ENCODE measurements at regions not wholly inside any gene's neighbourhood (a gene's known extent, or its start where the extent isn't known, plus 50 kb on each side); places are given as distances from the start of the nearest gene placed in this dataset.

DNA sequence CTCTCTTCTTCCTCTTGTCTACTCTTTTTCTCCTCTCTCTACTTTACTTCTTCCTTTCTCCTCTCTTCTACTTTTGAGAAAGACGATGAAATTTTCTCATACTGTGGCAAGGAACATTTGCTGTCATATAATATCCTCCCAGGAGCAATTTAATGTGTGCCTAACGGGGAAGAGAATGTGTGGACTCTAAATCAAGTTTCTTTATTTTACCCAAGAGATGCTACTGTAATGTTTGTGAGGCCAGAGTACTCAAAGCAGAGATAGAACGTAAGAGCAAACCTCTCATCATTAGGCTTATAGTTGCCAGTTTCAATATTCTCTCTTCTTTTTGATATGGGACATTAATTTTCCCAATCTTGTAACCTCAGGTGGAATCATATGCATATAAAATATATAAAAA lies 801.4 kb downstream of the BCKDHB start:
- H3K27me3 Mint-ChIP-seq (ENCODE audit: insufficient read depth), result no peaks in the 10 kb centered on the region
- no peak overlapping the region for H3K27ac Mint-ChIP-seq
- H3K4me3 Mint-ChIP-seq, result no peak overlapping the region

DNA sequence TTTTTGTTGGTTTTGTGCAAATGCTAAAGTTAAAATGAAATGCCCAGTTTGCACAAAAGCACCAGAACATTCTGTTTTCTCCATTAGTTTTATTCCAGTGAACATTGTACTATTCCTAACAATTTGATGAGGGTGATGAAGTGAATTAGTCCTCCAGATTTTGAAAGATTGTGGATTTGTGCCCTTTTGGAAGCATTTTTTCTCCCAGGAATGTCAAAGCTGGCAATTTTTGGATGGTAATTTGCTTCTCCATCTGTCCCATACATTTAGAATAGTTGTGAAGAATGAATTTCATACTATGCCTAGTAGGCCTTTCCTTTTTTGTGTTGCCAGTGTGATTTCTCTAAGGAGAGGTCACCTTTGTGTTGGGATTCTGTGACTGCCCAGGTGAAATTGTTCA lies 797.2 kb downstream of the BCKDHB start:
- H3K36me3 Mint-ChIP-seq (ENCODE audit: low read depth), result 0 out of 2 replicates have a peak, but pooled peaks cover 4% of the 10 kb centered on the region
- no peak overlapping the region for H3K27ac Mint-ChIP-seq
- DNase-seq, result no peak
- H3K27me3 Mint-ChIP-seq (ENCODE audit: insufficient read depth), result no peaks in the 10 kb centered on the region
- TF ChIP-seq, protein P1, sequence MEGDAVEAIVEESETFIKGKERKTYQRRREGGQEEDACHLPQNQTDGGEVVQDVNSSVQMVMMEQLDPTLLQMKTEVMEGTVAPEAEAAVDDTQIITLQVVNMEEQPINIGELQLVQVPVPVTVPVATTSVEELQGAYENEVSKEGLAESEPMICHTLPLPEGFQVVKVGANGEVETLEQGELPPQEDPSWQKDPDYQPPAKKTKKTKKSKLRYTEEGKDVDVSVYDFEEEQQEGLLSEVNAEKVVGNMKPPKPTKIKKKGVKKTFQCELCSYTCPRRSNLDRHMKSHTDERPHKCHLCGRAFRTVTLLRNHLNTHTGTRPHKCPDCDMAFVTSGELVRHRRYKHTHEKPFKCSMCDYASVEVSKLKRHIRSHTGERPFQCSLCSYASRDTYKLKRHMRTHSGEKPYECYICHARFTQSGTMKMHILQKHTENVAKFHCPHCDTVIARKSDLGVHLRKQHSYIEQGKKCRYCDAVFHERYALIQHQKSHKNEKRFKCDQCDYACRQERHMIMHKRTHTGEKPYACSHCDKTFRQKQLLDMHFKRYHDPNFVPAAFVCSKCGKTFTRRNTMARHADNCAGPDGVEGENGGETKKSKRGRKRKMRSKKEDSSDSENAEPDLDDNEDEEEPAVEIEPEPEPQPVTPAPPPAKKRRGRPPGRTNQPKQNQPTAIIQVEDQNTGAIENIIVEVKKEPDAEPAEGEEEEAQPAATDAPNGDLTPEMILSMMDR (IDR thresholded peaks at IDR 0.05), result no peak
- H3K4me1 Mint-ChIP-seq (ENCODE audit: low read depth), result no peaks in the 10 kb centered on the region
- H3K4me3 Mint-ChIP-seq, result no peak overlapping the region
- peaks cover 6% of the 10 kb centered on the region for H3K9me3 Mint-ChIP-seq

More for the DNA sequence above, 801.4 kb downstream of the BCKDHB start:
- TF ChIP-seq, protein P1 (IDR thresholded peaks at IDR 0.05), result no peak
- DNase-seq, result no peak
- no peaks in the 10 kb centered on the region for H3K36me3 Mint-ChIP-seq (ENCODE audit: low read depth)
- H3K9me3 Mint-ChIP-seq, result no peaks in the 10 kb centered on the region
- H3K4me1 Mint-ChIP-seq (ENCODE audit: low read depth), result no peaks in the 10 kb centered on the region

DNA sequence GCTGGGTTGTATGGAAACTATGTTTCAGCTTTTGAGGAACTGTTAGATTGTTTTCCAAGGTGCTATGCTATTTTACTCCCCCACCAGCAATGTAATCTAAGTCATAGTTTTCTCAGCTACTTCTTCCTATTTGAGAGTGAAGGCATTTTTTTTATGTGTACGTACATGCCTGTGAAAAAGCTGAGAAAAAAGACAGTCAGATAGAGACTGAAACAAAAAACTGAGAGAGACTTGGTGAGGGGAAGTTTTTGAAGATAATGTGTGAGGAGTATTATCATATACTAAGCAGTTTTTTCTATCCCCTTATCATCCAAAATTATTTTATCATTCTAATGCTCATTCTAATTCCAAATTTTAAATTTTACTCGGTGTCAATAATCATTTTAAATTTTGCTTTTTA lies 780.0 kb downstream of the BCKDHB start:
- Mint-ChIP-seq H3K27ac (no peak overlapping the region), H3K4me3 (no peak overlapping the region), H3K4me1 (ENCODE audit: low read depth) (peaks cover 6% of the 10 kb centered on the region; the same call in 1 of the 2 replicates), H3K9me3 (no peaks in the 10 kb centered on the region), H3K27me3 (ENCODE audit: insufficient read depth) (no peaks in the 10 kb centered on the region; the same call in none of the 2 replicates), H3K36me3 (ENCODE audit: low read depth) (no peaks in the 10 kb centered on the region)
- no peak for DNase-seq
- TF ChIP-seq, protein P1 (IDR thresholded peaks at IDR 0.05), result no peak

DNA sequence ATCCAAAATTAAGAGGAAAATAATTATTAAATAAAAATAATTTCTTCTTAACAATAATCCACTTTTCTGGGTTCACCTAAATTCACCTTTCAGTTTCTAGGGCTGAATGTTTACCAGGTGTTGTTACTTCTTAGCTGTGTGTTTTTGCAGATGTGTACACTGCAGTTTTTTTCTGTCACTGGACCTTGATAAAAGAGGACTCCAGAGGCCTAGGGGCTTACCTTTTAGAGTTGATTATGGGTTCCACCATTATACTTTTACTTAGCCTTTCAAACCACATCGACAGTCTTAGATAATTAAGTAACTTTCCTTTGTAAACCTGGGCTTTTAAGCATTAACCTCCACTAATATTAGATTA lies 766.5 kb downstream of the BCKDHB start:
- Mint-ChIP-seq H3K27ac (no peak overlapping the region), H3K36me3 (ENCODE audit: low read depth) (no peaks in the 10 kb centered on the region), H3K4me3 (no peak overlapping the region), H3K9me3 (0 out of 2 replicates have a peak, but pooled peaks cover 5% of the 10 kb centered on the region), H3K27me3 (ENCODE audit: insufficient read depth) (no peaks in the 10 kb centered on the region; the same call in 1 of the 2 replicates), H3K4me1 (ENCODE audit: low read depth) (no peaks in the 10 kb centered on the region)
- TF ChIP-seq, protein P1 (IDR thresholded peaks at IDR 0.05), result no peak
- DNase-seq, result no peak

DNA sequence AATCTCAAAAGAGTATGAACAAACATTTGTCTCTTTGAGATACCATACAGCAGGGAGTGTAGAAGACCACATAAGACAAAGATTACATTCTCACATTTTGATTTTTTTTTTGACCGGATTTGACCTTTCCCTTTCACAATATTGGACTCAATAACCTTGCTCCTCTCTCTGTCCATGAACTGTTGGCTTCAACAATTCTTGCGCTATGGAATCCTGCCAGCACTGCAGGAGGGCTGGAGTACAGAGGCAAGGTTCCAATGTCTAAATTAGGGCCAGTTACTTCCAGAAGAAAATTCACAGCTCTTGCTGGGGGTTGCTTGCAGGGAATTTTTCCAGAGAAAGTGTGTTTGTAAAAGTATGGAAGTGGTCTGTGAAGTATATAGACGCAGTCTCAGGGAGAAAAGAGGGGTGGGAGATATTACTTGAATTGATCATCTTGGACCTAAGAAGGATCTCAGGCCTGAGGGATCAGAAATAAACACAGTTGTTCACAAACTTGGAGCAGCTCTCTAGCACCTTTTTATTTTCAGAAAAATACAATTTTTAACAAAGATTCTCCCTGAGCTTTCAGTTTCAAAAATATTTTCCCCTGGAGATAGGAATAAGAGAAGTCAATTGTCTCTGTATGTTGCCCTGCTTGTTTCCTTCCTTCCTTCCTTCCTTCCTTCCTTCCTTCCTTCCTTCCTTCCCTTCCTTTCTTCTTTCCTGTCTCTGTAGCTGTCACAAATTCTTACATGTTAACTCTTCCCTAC lies 765.9 kb downstream of the BCKDHB start:
- H3K27me3 Mint-ChIP-seq (ENCODE audit: insufficient read depth), result no peaks in the 10 kb centered on the region; the same call in 1 of the 2 replicates
- TF ChIP-seq, protein P1 (IDR thresholded peaks at IDR 0.05), result no peak
- no peak overlapping the region for H3K27ac Mint-ChIP-seq
- no peaks in the 10 kb centered on the region for H3K4me1 Mint-ChIP-seq (ENCODE audit: low read depth)
- DNase-seq, result no peak
- H3K4me3 Mint-ChIP-seq, result no peak overlapping the region
- H3K36me3 Mint-ChIP-seq (ENCODE audit: low read depth), result no peaks in the 10 kb centered on the region
- 0 out of 2 replicates have a peak, but pooled peaks cover 2% of the 10 kb centered on the region for H3K9me3 Mint-ChIP-seq
